Transverse colon (tissue), 4 donors: ENCODE measurements at regions not wholly inside any gene's neighbourhood (a gene's known extent, or its start where the extent isn't known, plus 50 kb on each side); places are given as distances from the start of the nearest gene placed in this dataset.

ENCODE experiments used
- EP300 ChIP-seq: sonication (generic); formaldehyde crosslinking; IDR thresholded peaks from one replicate; pipeline ENCODE4 v1.6.1; 2017; ENCODE audit warnings: antibody characterized with exemption, low read depth
- POLR2A ChIP-seq: fragments of 450-650 bp; IDR thresholded peaks from one replicate; pipeline ENCODE4 v1.6.1; 2016; ENCODE audit warnings: antibody characterized with exemption, mild to moderate bottlenecking, moderate library complexity
- POLR2AphosphoS5 ChIP-seq, 3 donors: sonication (generic); formaldehyde crosslinking; IDR thresholded peaks; one replicate each; pipeline ENCODE4 v1.6.1; 2016; ENCODE audit warnings: antibody characterized with exemption in 3 of 3
- TF ChIP-seq, protein P1 (sequence below), 5 experiments: fragments of 200-600 bp in 3 of 5; fragments of 450-650 bp in 2 of 5; sonication (generic) in 3 of 5; IDR thresholded peaks; 1 replicate in 2 of 5; 2 replicates in 3 of 5; pipeline ENCODE4 v1.5.1; 2016 to 2017; ENCODE audit warnings: antibody characterized with exemption in 5 of 5, inconsistent platforms in 3 of 5, mild to moderate bottlenecking in 2 of 5, moderate library complexity in 1 of 5

DNA sequence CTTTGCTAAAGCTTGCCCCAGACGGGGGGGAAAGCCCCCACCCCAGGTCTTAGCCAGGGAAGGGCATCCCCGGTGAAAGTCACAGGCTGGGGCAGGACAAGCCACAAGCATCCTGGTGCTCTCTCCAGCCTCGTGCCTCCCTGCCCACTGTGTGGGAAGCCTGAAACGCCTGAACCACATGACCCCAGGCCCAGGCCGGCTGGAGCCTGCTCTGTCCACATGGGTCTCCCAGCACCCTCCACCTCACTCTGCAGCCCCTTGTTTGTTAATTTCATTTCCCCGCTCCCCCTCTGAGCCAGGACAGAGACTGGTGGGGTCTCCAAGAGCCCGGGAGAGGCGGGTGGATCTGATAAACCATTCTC, 58.3 kb upstream of the TCF20 start:
- no peak for TF ChIP-seq EP300
- no peak for TF ChIP-seq POLR2A
- TF ChIP-seq, protein P1, sequence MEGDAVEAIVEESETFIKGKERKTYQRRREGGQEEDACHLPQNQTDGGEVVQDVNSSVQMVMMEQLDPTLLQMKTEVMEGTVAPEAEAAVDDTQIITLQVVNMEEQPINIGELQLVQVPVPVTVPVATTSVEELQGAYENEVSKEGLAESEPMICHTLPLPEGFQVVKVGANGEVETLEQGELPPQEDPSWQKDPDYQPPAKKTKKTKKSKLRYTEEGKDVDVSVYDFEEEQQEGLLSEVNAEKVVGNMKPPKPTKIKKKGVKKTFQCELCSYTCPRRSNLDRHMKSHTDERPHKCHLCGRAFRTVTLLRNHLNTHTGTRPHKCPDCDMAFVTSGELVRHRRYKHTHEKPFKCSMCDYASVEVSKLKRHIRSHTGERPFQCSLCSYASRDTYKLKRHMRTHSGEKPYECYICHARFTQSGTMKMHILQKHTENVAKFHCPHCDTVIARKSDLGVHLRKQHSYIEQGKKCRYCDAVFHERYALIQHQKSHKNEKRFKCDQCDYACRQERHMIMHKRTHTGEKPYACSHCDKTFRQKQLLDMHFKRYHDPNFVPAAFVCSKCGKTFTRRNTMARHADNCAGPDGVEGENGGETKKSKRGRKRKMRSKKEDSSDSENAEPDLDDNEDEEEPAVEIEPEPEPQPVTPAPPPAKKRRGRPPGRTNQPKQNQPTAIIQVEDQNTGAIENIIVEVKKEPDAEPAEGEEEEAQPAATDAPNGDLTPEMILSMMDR (IDR thresholded peaks at IDR 0.05) = no peak
- TF ChIP-seq POLR2AphosphoS5 (IDR thresholded peaks at IDR 0.05) = no peak
